AG04449 (cell line): ENCODE measurements at regions not wholly inside any gene's neighbourhood (a gene's known extent, or its start where the extent isn't known, plus 50 kb on each side); places are given as distances from the start of the nearest gene placed in this dataset.
A peak's percentile ranks its signal among the peaks of the same experiment; 100 is the strongest.

Source experiments
- CTCF ChIA-PET: fragments of 350-600 bp; formaldehyde crosslinking; extraction: SDS; loops from one replicate; lab custom pipeline; 2021; ENCODE audit warnings: antibody characterized with exemption; lab: Yijun Ruan, JAX
- POLR2A ChIA-PET: fragments of 400-600, 350-600 bp; formaldehyde crosslinking; extraction: SDS; loops from one replicate; lab custom pipeline; 2020; ENCODE audit warnings: antibody characterized with exemption, inconsistent platforms; lab: Yijun Ruan, JAX
- DNase-seq: peaks from one replicate; pipeline ENCODE4 v3.0.0-alpha.2; 2010; ENCODE audit warnings: low read depth, low spot score
- H3K4me3 ChIP-seq: 2 replicates; pipeline ENCODE4 v1.5.1; 2011; ENCODE audit warnings: low read depth, mild to moderate bottlenecking, control low read depth, low read length
- CTCF ChIP-seq: IDR thresholded peaks from one replicate; pipeline ENCODE4 v1.5.1; 2011; ENCODE audit warnings: mild to moderate bottlenecking, moderate library complexity, low read length, control low read depth, inconsistent platforms; ENCODE audit not compliant: insufficient read depth; ENCODE audit errors: missing control alignments

GRCh38 chr6:124885171-124885570 is 77.1 kb upstream of the RNF217 start:
- no peak for DNase-seq
- H3K4me3 ChIP-seq = no peak overlapping the region
- no peak for TF ChIP-seq CTCF
- POLR2A ChIA-PET = no interaction called here
- CTCF ChIA-PET = interaction anchor here (0.9 to 1.6 kb wide), 3 partner anchors 14 to 229 kb away, joined by 3 to 8 read pairs (median 4); no protein-coding TSS in a partner anchor

GRCh38 chr6:124887872-124888580 is 74.2 kb upstream of the RNF217 start:
- ChIA-PET CTCF (interaction anchor here (0.7 to 2.9 kb wide), 2 partner anchors 18 to 226 kb away, joined by 4 to 10 read pairs; no protein-coding TSS in a partner anchor), POLR2A (no interaction called here)
- no peak overlapping the region for H3K4me3 ChIP-seq
- TF ChIP-seq CTCF = no peak
- DNase-seq = no peak

- no peak for TF ChIP-seq CTCF
- peak overlapping the region; percentile 10; the same call in 1 of the 2 replicates for H3K4me3 ChIP-seq
- CTCF ChIA-PET = interaction anchor here (1.2 to 2.9 kb wide), 3 partner anchors 8 to 225 kb away, joined by 4 to 10 read pairs (median 5); no protein-coding TSS in a partner anchor
- POLR2A ChIA-PET = no interaction called here
- DNase-seq = no peak
These were observed 73.5 kb upstream of the RNF217 start for GRCh38 chr6:124888581-124889371.

- no peak overlapping the region for H3K4me3 ChIP-seq
- CTCF ChIA-PET = no interaction called here
- POLR2A ChIA-PET = no interaction called here
- TF ChIP-seq CTCF = no peak
- DNase-seq = no peak
These were observed 61.2 kb upstream of the RNF217 start for GRCh38 chr6:124901084-124901483.

- no peak for DNase-seq
- ChIA-PET POLR2A (no interaction called here), CTCF (interaction anchor here (1.2 kb wide), 1 partner anchor 210 kb away, joined by 4 read pairs; no protein-coding TSS in a partner anchor)
- TF ChIP-seq CTCF = no peak
- no peak overlapping the region for H3K4me3 ChIP-seq
These were observed 58.4 kb upstream of the RNF217 start for GRCh38 chr6:124903797-124904196.

- CTCF ChIA-PET = no interaction called here
- no peak for TF ChIP-seq CTCF
- no peak overlapping the region for H3K4me3 ChIP-seq
- no peak for DNase-seq
- POLR2A ChIA-PET = no interaction called here
These were observed 54.6 kb upstream of the RNF217 start for GRCh38 chr6:124907596-124907995.
